NCI-H1048 (cell line): ENCODE measurements at regions not wholly inside any gene's neighbourhood (a gene's known extent, or its start where the extent isn't known, plus 50 kb on each side); places are given as distances from the start of the nearest gene placed in this dataset.
"Not testable (repeated sequence)": the region's sequence is repeated elsewhere in the genome, so short reads cannot be mapped to it uniquely, and the experiment has no call there.

ENCODE experiments used
- DNase-seq: peaks from one replicate; lab custom pipeline; 2025; lab: John Stamatoyannopoulos, UW

DNA sequence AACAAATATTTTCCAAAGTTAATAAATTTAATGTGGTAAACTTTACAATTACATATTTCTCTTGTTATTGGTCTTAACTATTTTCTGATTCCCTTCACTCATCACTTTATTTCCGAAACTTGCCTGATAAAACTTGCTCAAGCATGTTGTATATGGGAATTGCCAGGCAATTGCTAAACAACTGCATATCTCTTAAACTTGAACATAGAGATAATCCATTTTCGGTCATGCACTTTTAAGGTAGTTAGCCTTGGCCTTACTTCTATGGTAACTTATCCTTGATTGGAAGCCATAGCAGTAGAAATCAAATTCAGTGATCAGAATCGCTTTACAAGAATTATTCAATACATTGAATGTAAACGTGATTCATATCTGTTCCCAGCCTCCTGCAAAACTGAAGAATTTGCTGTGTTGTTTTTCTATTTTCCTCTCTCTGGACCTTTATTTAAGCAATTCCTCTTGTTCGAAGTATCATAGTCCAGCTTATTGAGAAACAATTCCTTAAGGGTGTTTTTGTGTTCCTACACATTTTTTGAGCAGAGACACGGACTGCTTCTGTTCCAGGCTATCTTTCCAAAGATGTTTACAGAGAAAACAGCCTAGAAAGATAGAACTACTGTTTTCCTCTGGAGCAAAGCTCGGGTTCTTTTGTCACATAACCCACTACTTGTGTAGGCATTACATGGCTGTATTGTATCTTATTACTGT, 674.3 kb downstream of the IRS1 start:
- DNase-seq: no peak

DNA sequence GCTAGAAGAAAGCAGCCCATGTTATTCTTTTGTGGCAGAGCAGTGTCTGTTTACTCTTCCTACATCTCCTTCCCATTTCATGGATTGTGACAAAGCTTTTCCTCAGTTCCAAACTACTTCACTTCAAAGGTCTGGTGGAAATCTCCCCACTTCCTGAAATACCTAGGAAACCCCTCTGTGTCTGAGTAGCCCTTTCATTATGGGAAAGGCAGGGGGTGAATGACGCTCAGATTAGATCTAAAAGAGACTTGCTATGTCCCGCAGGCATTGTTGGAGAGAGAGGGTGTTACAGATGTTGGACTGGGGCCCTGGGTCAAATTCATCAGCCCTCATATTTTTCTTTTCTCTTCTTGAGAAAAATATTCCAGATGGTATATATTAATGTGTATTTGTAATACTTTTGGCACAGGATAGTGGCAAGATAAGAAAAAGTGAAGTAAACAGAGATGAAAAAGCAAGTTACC, 675.0 kb downstream of the IRS1 start:
- no peak for DNase-seq

GRCh38 chr2:226123300-226123699, 676.3 kb downstream of the IRS1 start:
- no peak for DNase-seq

- DNase-seq: no peak
These were observed 677.6 kb downstream of the IRS1 start for GRCh38 chr2:226122041-226122440.

- no peak for DNase-seq
These were observed 678.4 kb downstream of the IRS1 start for GRCh38 chr2:226121046-226121738.

DNA sequence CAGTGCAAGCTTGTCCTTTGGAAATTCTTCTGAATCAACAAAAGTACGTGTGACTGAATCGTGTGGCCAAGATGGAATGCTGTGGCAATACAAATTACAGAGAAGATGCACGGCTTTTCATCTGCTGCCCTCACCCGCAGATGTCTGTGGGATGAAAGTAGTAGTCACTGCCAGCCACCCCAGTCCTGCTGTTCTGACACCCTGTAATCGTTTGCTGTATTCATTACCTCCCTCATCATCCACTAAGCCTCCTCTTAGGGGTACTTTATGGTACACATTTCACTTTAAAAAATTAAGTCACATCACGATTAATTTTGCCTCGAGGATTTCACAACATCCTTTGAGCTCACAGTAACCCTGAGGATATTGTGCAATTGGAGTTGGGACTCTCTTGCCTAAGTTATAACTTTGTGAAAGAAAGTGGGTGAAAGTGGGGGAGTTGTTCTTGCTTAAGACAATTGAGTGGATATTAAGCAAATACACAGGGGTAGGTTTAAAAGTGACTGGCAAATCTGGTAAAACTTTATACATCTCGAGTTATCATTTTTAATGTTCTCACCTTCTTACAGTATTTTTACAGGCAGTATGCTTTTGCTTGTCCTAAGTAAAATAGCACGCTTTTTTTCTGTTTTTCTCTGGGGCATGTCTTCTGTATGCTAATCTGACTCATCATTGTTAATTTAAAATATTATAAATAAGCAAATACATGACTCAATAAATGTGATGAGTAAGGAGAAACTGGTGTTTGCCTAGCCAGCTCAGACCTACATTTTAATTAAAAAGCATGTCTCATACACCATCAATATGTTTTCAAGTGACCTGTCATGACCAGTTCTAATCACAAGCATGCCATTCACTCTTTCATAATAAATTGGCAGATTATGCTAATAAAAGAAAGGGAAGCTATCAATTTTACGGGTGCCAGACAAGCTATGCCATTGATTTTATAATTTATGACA, 680.9 kb downstream of the IRS1 start:
- no peak for DNase-seq

DNA sequence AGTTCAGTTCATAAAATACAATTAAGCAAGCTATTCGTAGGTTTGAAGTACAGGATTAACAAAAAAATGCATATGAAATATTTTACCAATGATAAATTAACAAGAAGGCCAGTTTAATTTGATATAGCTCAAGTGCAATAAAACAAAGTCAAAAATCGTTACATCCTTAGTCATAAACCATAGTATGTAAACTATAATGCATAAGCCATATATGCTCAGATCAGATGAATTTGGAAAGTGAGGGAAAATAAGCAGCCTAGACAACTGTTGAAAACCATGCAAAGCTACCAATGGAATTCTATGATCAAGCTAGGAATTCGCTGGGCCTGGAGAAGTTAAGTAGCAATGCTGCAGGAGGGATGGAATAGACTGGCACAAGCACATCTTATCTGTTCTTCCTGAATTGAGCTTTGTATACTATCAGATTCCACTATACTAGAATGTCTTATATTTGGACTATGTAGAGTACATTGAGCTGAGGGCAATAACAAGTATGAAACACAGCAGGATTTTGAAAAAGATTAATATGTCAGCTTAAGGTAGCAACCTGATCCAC, 682.0 kb downstream of the IRS1 start:
- DNase-seq: no peak

DNA sequence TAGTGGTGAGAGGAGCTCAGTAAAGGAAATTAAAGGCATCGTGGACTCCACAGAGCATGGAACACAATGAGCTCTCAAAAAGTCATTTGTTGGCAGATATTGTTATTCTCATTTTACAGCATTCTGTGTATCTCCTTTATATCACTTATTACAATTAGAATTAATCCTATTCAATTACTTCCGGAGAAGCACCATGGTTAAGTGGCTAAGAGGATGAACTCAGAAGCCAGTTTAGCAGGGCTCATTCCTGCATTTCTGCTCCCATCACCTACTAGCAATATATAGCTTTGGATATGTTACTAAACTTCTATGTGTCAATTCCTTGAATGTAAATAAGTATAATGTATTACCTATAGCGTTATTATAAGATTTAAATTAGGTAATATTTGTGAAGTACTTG, 683.3 kb downstream of the IRS1 start:
- DNase-seq: no peak

- DNase-seq: no peak
These were observed 683.8 kb downstream of the IRS1 start for GRCh38 chr2:226115832-226116200.

DNA sequence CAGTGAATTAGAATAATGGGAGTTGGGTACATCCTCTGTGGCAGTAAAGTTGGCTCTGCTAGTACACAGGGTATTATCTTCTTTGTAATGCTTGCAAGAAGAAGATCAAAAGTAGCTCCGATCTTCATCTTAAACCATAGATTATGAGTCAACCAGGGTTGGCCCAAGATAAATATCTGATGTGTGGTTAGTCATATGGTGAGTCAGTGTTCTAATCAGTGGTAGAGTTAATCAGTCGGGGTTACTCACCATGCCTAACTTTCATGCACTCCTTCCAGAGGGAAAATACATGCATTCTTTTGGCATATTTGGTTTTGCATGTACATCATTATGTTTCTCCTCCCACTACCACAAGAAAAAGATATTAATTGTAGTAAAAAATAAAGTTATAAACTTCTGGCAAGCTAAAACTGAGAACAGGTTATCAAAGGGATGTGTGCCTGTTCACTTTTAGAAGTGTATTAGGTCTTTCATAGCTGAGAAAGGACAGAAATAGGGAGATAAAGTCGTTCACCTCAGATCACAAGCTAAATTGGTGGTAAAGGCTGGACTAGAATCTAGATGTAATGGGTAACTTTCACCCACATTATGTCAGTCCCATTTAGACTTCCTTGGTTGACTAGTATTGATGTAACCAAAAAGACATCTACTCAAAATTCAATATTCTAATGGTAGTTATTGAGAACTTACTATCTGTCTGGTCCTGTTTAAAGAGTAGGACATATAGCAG, 684.4 kb downstream of the IRS1 start:
- no peak for DNase-seq

- no peak for DNase-seq
These were observed 685.2 kb downstream of the IRS1 start for GRCh38 chr2:226114436-226114835.

DNA sequence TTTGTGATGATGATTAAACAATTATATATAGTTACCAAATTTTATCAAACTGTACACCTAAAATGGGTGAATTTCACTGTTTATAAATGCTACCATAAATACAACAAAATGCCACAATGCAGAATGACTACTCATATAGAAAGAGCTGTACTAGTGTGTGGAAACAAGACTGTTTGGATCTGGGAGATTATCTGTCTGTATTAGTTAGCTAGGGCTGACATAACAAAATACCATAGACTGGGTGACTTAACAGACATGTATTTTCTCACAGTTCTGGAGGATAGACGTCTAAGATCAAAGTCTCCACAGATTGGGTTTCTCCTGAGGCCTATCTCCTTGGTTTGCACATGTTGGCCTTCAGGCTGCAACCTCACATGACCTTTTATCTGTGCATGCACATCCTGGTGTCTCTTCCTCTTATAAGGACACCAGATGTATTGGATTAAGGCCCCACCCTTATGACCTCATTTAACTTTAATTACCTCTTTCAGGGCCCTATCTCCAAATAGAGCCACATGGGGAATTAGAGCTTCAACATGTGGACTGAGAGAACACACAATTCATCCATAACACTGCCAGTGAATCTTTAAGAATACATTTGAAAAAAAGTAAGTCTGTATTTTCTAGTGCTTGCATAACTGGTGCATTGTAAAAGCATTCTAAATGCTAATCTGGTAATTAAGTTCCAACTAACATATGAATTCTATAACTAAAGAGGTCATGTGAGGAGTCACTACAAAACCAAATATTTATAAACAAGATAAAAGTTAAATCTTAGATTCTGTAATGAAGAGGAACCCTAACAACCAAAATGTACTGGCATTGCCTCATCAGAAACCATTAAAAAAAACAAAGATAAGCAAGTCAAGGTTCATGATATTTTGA, 699.6 kb downstream of the NYAP2 start:
- no peak for DNase-seq

GRCh38 chr2:226095058-226095457, 695.5 kb downstream of the NYAP2 start:
- no peak for DNase-seq

DNA sequence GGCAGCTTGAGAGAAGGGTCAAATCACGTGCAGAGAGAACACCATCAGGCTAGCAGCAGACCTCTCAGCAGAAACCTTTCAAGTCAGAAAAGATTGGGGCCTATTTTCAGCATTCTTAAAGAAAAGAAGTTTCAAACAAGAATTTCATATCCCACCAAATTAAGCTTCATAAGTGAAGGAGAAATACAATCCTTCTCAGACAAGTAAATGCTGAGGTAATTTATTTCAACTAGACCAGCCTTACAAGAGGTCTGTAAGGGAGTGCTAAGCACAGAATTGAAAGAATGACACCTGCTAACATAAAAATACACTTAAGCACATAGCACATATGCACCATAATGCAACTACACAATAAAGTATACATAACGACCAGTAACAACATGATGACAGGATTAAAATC, 693.9 kb downstream of the NYAP2 start:
- DNase-seq: no peak

DNA sequence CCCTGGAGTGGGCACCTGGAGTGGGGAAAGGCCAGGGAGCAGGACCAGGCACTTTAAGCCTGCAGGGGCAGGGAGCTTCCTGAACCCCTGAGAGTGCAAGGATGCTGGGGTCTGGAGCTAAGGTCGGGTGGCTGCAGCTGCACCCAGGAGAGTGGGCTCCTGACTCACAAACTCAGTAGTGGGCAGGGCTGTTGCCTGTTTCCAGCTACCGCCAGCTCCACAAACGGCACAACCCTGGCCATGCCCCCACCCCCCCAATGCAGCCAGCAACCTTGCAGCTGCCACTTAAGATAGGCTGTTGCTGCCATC, 688.8 kb downstream of the NYAP2 start:
- no peak for DNase-seq

DNA sequence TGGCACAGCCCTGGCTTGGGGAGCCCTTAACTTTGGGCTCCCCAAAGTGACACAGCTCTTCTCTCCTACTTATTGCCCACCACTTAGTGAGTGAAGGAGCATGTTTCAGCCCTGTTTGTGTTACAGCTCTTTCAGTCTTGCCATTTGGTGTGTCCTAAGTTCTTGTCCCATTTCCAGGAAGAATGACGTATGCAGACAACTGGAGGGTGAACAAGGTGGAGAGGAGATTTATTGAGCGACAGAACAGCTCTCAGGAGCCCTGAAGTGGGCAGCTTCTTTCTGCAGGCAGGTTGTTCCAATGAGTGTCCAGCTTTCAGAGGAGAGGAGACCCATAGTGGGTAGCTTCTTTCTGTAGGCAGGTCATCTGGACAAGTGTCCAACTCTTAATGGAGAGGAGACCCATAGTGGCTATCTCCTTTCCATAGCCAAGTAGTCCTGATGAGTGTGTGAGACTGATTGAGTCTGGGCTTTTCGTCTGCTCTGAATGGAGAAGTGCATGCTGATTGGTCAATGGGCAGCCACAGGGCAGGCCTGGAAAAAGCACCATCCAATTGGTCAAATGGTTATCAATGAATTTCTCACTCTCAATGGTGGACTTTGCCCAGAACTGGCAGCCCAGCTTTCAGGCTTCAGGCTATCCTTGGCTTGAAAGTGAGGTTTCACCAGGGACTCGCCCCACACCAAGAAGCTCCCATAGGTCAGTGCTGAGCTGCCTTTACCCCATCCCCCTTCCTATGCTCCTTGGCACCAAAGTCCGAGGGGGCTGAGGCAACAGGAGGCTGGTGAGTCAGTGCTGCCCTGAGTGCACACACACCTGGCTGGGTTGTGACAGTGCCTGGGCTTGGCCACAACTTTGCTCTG, 688.2 kb downstream of the NYAP2 start:
- no peak for DNase-seq

DNA sequence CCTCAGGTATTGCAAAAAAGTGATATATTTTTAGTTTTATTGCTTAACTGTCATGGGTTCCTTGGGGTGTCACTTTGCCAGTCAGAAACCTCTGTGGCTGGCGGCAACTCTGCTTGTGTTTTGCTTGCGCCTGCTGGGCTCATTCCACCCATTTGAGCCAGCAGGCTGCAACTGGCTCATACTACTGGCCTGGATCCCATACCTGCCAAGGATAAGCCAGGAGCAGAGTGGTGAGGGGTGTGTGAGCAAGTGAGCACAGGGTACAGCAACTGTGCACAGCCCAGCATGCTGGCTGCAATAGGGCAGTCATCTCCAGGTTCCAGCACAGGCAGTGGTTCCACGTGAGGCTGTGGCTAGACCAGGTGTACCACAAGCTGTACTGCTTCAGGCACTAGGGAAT, 687.5 kb downstream of the NYAP2 start:
- DNase-seq: no peak

GRCh38 chr2:226086190-226086589, 686.7 kb downstream of the NYAP2 start:
- no peak for DNase-seq

DNA sequence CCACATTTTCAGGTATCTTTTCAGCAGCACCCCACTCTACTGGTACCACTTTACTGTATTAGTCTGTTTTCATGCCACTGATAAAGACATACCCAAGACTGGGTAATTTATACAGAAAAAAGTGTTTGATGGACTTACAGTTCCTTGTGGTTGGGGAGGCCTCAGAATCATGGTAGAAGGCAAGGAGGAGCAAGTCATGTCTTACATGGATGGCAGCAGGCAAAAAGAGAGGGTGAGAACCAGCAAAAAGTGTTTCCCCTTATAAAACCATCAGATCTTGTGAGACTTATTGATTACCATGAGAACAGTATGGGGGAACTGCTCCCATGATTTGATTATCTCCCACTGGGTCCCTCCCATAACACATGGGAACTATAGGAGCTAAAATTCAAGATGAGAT, 685.9 kb downstream of the NYAP2 start:
- not testable (repeated sequence) for DNase-seq

DNA sequence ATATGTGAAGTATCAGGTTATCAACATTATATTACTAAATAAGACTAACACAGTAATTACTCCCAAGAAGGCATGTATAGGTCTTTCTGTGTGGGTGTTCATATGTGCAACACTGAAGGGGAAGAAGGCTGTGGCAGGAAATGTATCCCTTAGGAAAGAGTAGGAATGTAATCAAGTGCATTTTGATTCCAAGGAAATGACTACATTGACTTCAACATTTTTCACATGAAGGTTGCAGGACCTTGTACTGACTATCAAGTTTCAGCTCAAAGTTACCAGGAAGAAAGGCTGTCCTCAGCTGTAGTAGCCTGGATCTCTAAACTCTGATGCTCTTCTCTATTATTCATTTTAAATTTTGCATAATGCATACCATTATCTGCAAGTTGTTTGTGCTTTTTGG, 680.8 kb downstream of the NYAP2 start:
- no peak for DNase-seq
